H1 (cell line): ENCODE measurements at regions not wholly inside any gene's neighbourhood (a gene's known extent, or its start where the extent isn't known, plus 50 kb on each side); places are given as distances from the start of the nearest gene placed in this dataset.

Source experiments
- CTCF ChIA-PET: fragments of 300-600 bp; sonication (Branson Sonifier 250); formaldehyde crosslinking; loops from one replicate; lab custom pipeline; 2021; ENCODE audit not compliant: partially characterized antibody; lab: Charles Lee
- POLR2A ChIA-PET: fragments of 300-600 bp; sonication (Branson Sonifier 250); formaldehyde crosslinking; loops from one replicate; lab custom pipeline; 2021; ENCODE audit warnings: inconsistent platforms; ENCODE audit not compliant: partially characterized antibody; lab: Charles Lee
- DNase-seq, 2 experiments: peaks; one replicate each; pipeline versions ENCODE4 v3.0.0 to v3.0.0-alpha.2; 2010 to 2022; ENCODE audit warnings: low spot score in 2 of 2, low read depth in 1 of 2, mixed read lengths in 1 of 2
- FAIRE-seq: peaks from 2 replicates; lab custom pipeline; 2011; peaks lifted over from hg19 to GRCh38; lab: Jason Lieb, UNC
- H2AFZ ChIP-seq: 2 replicates; pipeline ENCODE4 v1.8.1; 2012; ENCODE audit warnings: low read length, inconsistent platforms
- H2AK5ac ChIP-seq: 2 replicates; pipeline ENCODE4 v1.6.1; 2013; ENCODE audit warnings: low read depth, low read length
- H2BK120ac ChIP-seq: replicated peaks from 2 replicates; pipeline ENCODE3; 2013; ENCODE audit warnings: low read depth, low read length, inconsistent platforms
- H2BK12ac ChIP-seq: 2 replicates; pipeline ENCODE4 v1.6.1; 2013; ENCODE audit warnings: low read depth, low read length
- H2BK15ac ChIP-seq: 2 replicates; pipeline ENCODE4 v1.6.1; 2013; ENCODE audit warnings: low read length
- H2BK20ac ChIP-seq: 2 replicates; pipeline ENCODE4 v1.6.1; 2013; ENCODE audit warnings: low read length
- H2BK5ac ChIP-seq: 2 replicates; pipeline ENCODE4 v1.6.1; 2013; ENCODE audit warnings: low read depth, low read length
- H3K14ac ChIP-seq: 2 replicates; pipeline ENCODE4 v1.6.1; 2013; ENCODE audit warnings: inconsistent platforms; ENCODE audit not compliant: insufficient read length
- H3K18ac ChIP-seq: 2 replicates; pipeline ENCODE4 v1.6.1; 2013; ENCODE audit warnings: low read length; ENCODE audit errors: extremely low read depth
- H3K23ac ChIP-seq: 2 replicates; pipeline ENCODE4 v1.6.1; 2013; ENCODE audit warnings: inconsistent platforms; ENCODE audit not compliant: insufficient read length
- H3K23me2 ChIP-seq: 2 replicates; pipeline ENCODE4 v1.6.1; 2013; ENCODE audit warnings: low read depth, low read length
- H3K27ac ChIP-seq: 2 replicates; pipeline ENCODE4 v1.6.1; 2011; ENCODE audit warnings: low read depth, low read length, inconsistent platforms
- H3K27me3 ChIP-seq, 4 experiments: replicated peaks in 1 of 4; 1 replicate in 1 of 4; 2 replicates in 3 of 4; pipeline versions ENCODE4 v1.6.1 to v1.8.1; 2011 to 2013; ENCODE audit warnings: low read length in 3 of 4, mild to moderate bottlenecking in 3 of 4, inconsistent platforms in 2 of 4, mixed read lengths in 2 of 4, moderate library complexity in 1 of 4; ENCODE audit not compliant: control insufficient read depth in 3 of 4, insufficient read depth in 3 of 4; ENCODE audit errors: extremely low read depth in 1 of 4
- H3K36me3 ChIP-seq, 4 experiments: 2 replicates each; pipeline versions ENCODE4 v1.6.1 to v1.8.1; 2011 to 2013; ENCODE audit warnings: mild to moderate bottlenecking in 4 of 4, low read length in 3 of 4, moderate library complexity in 2 of 4, control low read depth in 1 of 4, inconsistent platforms in 1 of 4; ENCODE audit not compliant: insufficient read depth in 4 of 4, control insufficient read depth in 2 of 4
- H3K4ac ChIP-seq: replicated peaks from 2 replicates; pipeline ENCODE3; 2013; ENCODE audit warnings: low read length, low read depth, mixed read lengths, inconsistent platforms; ENCODE audit not compliant: insufficient read length
- H3K4me1 ChIP-seq, 4 experiments: replicated peaks in 1 of 4; 1 replicate in 1 of 4; 2 replicates in 3 of 4; pipeline versions ENCODE4 v1.6.1 to v1.8.1; 2011 to 2013; ENCODE audit warnings: low read length in 3 of 4, inconsistent platforms in 2 of 4, mixed read lengths in 1 of 4; ENCODE audit not compliant: insufficient read depth in 4 of 4, control insufficient read depth in 3 of 4
- H3K4me2 ChIP-seq, 2 experiments: 2 replicates each; pipeline versions ENCODE4 v1.6.1 to v1.8.1; 2011 to 2013; ENCODE audit warnings: low read depth in 2 of 2, low read length in 2 of 2, control low read depth in 1 of 2, inconsistent platforms in 1 of 2, mild to moderate bottlenecking in 1 of 2; ENCODE audit not compliant: insufficient read depth in 1 of 2
- H3K4me3 ChIP-seq, 4 experiments: fragments of 200-600, 300-600 bp in 1 of 4; sonication (generic), shearing (Covaris generic), sonication (Bioruptor Twin) in 1 of 4; 2 replicates each; pipeline versions ENCODE4 v1.5.1 to v1.8.1; 2011 to 2016; ENCODE audit warnings: low read length in 4 of 4, low read depth in 3 of 4, control low read depth in 2 of 4, inconsistent platforms in 2 of 4, mild to moderate bottlenecking in 2 of 4, mixed read lengths in 1 of 4, moderate library complexity in 1 of 4; ENCODE audit not compliant: insufficient read depth in 2 of 4; ENCODE audit errors: extremely low read depth in 1 of 4
- H3K56ac ChIP-seq: replicated peaks from 2 replicates; pipeline ENCODE3; 2013; ENCODE audit warnings: low read depth, mild to moderate bottlenecking, mixed read lengths, low read length, inconsistent platforms; ENCODE audit not compliant: insufficient read length
- H3K79me1 ChIP-seq: 2 replicates; pipeline ENCODE4 v1.6.1; 2013; ENCODE audit warnings: low read depth, low read length, control low read depth
- H3K79me2 ChIP-seq, 2 experiments: 2 replicates each; pipeline versions ENCODE4 v1.6.1 to v1.8.1; 2012 to 2013; ENCODE audit warnings: low read length in 2 of 2, mild to moderate bottlenecking in 2 of 2, inconsistent platforms in 1 of 2; ENCODE audit not compliant: insufficient read depth in 2 of 2, control insufficient read depth in 1 of 2
- H3K9ac ChIP-seq, 4 experiments: replicated peaks in 1 of 4; 1 replicate in 1 of 4; 2 replicates in 3 of 4; pipeline versions ENCODE4 v1.6.1 to v1.8.1; 2011 to 2013; ENCODE audit warnings: low read depth in 3 of 4, low read length in 3 of 4, control low read depth in 2 of 4, mild to moderate bottlenecking in 2 of 4, moderate library complexity in 2 of 4, inconsistent platforms in 1 of 4; ENCODE audit errors: extremely low read depth in 1 of 4
- H3K9me3 ChIP-seq, 2 experiments: 2 replicates each; pipeline versions ENCODE4 v1.6.1 to v1.8.1; 2012 to 2013; ENCODE audit warnings: mild to moderate bottlenecking in 2 of 2, moderate library complexity in 2 of 2, control low read depth in 1 of 2, inconsistent platforms in 1 of 2, low read depth in 1 of 2, low read length in 1 of 2, mixed read lengths in 1 of 2; ENCODE audit not compliant: insufficient read depth in 2 of 2
- H4K20me1 ChIP-seq, 2 experiments: replicated peaks in 1 of 2; 2 replicates each; pipeline versions ENCODE3 to v1.8.1; 2011 to 2013; ENCODE audit warnings: inconsistent platforms in 2 of 2, low read length in 2 of 2, mild to moderate bottlenecking in 1 of 2; ENCODE audit not compliant: insufficient read depth in 2 of 2, control insufficient read depth in 1 of 2
- H4K5ac ChIP-seq: 2 replicates; pipeline ENCODE4 v1.6.1; 2013; ENCODE audit warnings: low read length, low read depth, mixed read lengths, inconsistent platforms; ENCODE audit not compliant: insufficient read length
- H4K8ac ChIP-seq: 2 replicates; pipeline ENCODE4 v1.8.0; 2013; ENCODE audit warnings: mild to moderate bottlenecking, moderate library complexity, low read length, inconsistent platforms; ENCODE audit not compliant: insufficient read depth; ENCODE audit errors: extremely low read depth
- H4K91ac ChIP-seq: replicated peaks from 2 replicates; pipeline ENCODE3; 2013; ENCODE audit warnings: low read length, mixed read lengths, inconsistent platforms; ENCODE audit not compliant: insufficient read length
- CBX5 ChIP-seq: fragments of 300-800, 300-1000 bp; sonication (generic); IDR thresholded peaks from 2 replicates; pipeline ENCODE4 v1.7.1; 2016; ENCODE audit warnings: antibody characterized with exemption, low read length, low read depth
- EZH2 ChIP-seq: fragments of 200-600 bp; sonication (generic); IDR thresholded peaks from 2 replicates; pipeline ENCODE4 v1.7.1; 2012; ENCODE audit warnings: low read depth, mild to moderate bottlenecking, moderate library complexity, low read length, inconsistent platforms; ENCODE audit not compliant: severe bottlenecking
- FOSL1 ChIP-seq: IDR thresholded peaks from 2 replicates; pipeline ENCODE4 v1.6.1; 2011; ENCODE audit warnings: mild to moderate bottlenecking, low read depth, low read length, moderate library complexity; ENCODE audit not compliant: insufficient read depth
- KDM1A ChIP-seq: fragments of 200-600, 300-600 bp; sonication (generic); IDR thresholded peaks from 2 replicates; pipeline ENCODE4 v1.7.1; 2016; ENCODE audit warnings: mild to moderate bottlenecking, low read length, borderline replicate concordance
- NRF1 ChIP-seq: IDR thresholded peaks from 2 replicates; pipeline ENCODE4 v1.6.1; 2011; ENCODE audit warnings: mild to moderate bottlenecking, low read depth, low read length, improper control_type of control experiment
- PHF8 ChIP-seq: fragments of 200-600 bp; sonication (generic); conservative IDR thresholded peaks from 2 replicates; pipeline ENCODE4 v1.7.1; 2012; ENCODE audit warnings: low read depth, mild to moderate bottlenecking, inconsistent platforms, low read length, moderate library complexity
- TAF7 ChIP-seq: optimal IDR thresholded peaks from 2 replicates; pipeline ENCODE3; 2011; ENCODE audit warnings: low read depth, mild to moderate bottlenecking, inconsistent platforms, low read length, moderate library complexity, borderline replicate concordance
- ZNF274 ChIP-seq: IDR thresholded peaks from 2 replicates; pipeline ENCODE4 v1.7.0; 2012; ENCODE audit warnings: low read length, borderline replicate concordance; ENCODE audit errors: extremely low read depth
- WGBS, 2 experiments: shearing (Covaris generic) in 1 of 2; methylation state at CpG; one replicate each; pipeline versions ENCODE4 v1.1.6 to v1.1.7; 2013 to 2015; ENCODE audit warnings: low lambda C conversion rate in 2 of 2, mixed read lengths in 2 of 2, inconsistent platforms in 1 of 2, low coverage in 1 of 2, missing lambda C conversion rate in 1 of 2; ENCODE audit not compliant: insufficient replicate concordance in 2 of 2, insufficient coverage in 1 of 2, insufficient read length in 1 of 2; ENCODE audit errors: extremely low coverage in 1 of 2, missing lambda C conversion rate in 1 of 2; 5-methylcytosine and 5-hydroxymethylcytosine counted together
- TF ChIP-seq, protein P1 (sequence below): IDR thresholded peaks from 2 replicates; pipeline ENCODE4 v1.6.1; 2012; ENCODE audit warnings: inconsistent platforms
- TF ChIP-seq, protein P2 (sequence below): IDR thresholded peaks from 2 replicates; pipeline ENCODE4 v1.6.1; 2012; ENCODE audit warnings: low read length, inconsistent platforms

GRCh38 chr2:19525313-19525712 lies 166.9 kb upstream of the OSR1 start:
- ChIA-PET POLR2A (no interaction called here), CTCF (interaction anchor here (0.9 to 1.4 kb wide), 2 partner anchors 17 to 147 kb away, joined by 3 to 5 read pairs; no protein-coding TSS in a partner anchor)
- no peak overlapping the region for H4K8ac ChIP-seq
- no peak overlapping the region for H3K56ac ChIP-seq
- H4K91ac ChIP-seq, result no peak overlapping the region
- no peak overlapping the region for H2AK5ac ChIP-seq
- no peak overlapping the region for H3K4ac ChIP-seq
- no peak overlapping the region for H4K5ac ChIP-seq
- H3K9ac ChIP-seq, result no peak overlapping the region
- no peak overlapping the region for H2AFZ ChIP-seq
- no peak overlapping the region for H3K4me3 ChIP-seq
- H3K4me2 ChIP-seq, result no peak overlapping the region
- H2BK5ac ChIP-seq, result no peak overlapping the region
- no peaks in the 10 kb centered on the region for H3K36me3 ChIP-seq
- no peaks in the 10 kb centered on the region for H4K20me1 ChIP-seq
- no peaks in the 10 kb centered on the region for H3K27me3 ChIP-seq
- H3K79me1 ChIP-seq, result no peaks in the 10 kb centered on the region
- no peak for DNase-seq
- no peak overlapping the region for H3K18ac ChIP-seq
- no peak overlapping the region for H3K27ac ChIP-seq
- no peaks in the 10 kb centered on the region for H3K23me2 ChIP-seq
- H3K14ac ChIP-seq, result no peak overlapping the region
- no peak for FAIRE-seq
- H2BK15ac ChIP-seq, result no peak overlapping the region
- TF ChIP-seq FOSL1 (no peak), EZH2 (no peak), KDM1A (no peak), CBX5 (no peak), TAF7 (no peak), PHF8 (no peak), ZNF274 (no peak), NRF1 (no peak)
- TF ChIP-seq, protein P1, sequence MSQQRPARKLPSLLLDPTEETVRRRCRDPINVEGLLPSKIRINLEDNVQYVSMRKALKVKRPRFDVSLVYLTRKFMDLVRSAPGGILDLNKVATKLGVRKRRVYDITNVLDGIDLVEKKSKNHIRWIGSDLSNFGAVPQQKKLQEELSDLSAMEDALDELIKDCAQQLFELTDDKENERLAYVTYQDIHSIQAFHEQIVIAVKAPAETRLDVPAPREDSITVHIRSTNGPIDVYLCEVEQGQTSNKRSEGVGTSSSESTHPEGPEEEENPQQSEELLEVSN, result no peak
- TF ChIP-seq, protein P2, sequence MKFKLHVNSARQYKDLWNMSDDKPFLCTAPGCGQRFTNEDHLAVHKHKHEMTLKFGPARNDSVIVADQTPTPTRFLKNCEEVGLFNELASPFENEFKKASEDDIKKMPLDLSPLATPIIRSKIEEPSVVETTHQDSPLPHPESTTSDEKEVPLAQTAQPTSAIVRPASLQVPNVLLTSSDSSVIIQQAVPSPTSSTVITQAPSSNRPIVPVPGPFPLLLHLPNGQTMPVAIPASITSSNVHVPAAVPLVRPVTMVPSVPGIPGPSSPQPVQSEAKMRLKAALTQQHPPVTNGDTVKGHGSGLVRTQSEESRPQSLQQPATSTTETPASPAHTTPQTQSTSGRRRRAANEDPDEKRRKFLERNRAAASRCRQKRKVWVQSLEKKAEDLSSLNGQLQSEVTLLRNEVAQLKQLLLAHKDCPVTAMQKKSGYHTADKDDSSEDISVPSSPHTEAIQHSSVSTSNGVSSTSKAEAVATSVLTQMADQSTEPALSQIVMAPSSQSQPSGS, result no peak
- no peak overlapping the region for H2BK20ac ChIP-seq
- H2BK120ac ChIP-seq, result no peak overlapping the region
- no peaks in the 10 kb centered on the region for H3K4me1 ChIP-seq
- 83% methylated on average over 2 of the region's 2 CpGs; no CpG with 5 or more reads in 1 of the 2 experiments for WGBS, 2 experiments
- no peaks in the 10 kb centered on the region for H3K79me2 ChIP-seq
- no peaks in the 10 kb centered on the region for H3K9me3 ChIP-seq
- no peak overlapping the region for H3K23ac ChIP-seq
- no peak overlapping the region for H2BK12ac ChIP-seq
